WERI-Rb-1 (cell line): ENCODE measurements at regions not wholly inside any gene's neighbourhood (a gene's known extent, or its start where the extent isn't known, plus 50 kb on each side); places are given as distances from the start of the nearest gene placed in this dataset.

Experiments used
- DNase-seq: peaks from one replicate; pipeline ENCODE4 v3.0.0-alpha.2; 2020
- H3K27ac ChIP-seq: fragments of 250-450 bp; sonication (Bioruptor Pico); 2 replicates; pipeline ENCODE4 v1.5.1; 2020; ENCODE audit warnings: mild to moderate bottlenecking, moderate library complexity
- H3K27me3 ChIP-seq: fragments of 250-450 bp; sonication (Bioruptor Pico); 2 replicates; pipeline ENCODE4 v1.5.1; 2021; ENCODE audit warnings: mild to moderate bottlenecking, low read depth, moderate library complexity; ENCODE audit not compliant: insufficient read depth, severe bottlenecking
- H3K36me3 ChIP-seq: fragments of 250-450 bp; sonication (Bioruptor Pico); 2 replicates; pipeline ENCODE4 v1.5.1; 2020; ENCODE audit warnings: mild to moderate bottlenecking, moderate library complexity
- H3K4me3 ChIP-seq: 2 replicates; pipeline ENCODE4 v1.5.1; 2011; ENCODE audit warnings: low read depth, mild to moderate bottlenecking, control low read depth, low read length
- H3K9me3 ChIP-seq: fragments of 250-450 bp; sonication (Bioruptor Pico); 2 replicates; pipeline ENCODE4 v1.5.1; 2021; ENCODE audit warnings: mild to moderate bottlenecking, moderate library complexity; ENCODE audit not compliant: severe bottlenecking
- TF ChIP-seq, protein P1 (sequence below): IDR thresholded peaks from 2 replicates; pipeline ENCODE4 v1.5.1; 2011; ENCODE audit warnings: low read depth, mild to moderate bottlenecking, control low read depth, inconsistent platforms, low read length

DNA sequence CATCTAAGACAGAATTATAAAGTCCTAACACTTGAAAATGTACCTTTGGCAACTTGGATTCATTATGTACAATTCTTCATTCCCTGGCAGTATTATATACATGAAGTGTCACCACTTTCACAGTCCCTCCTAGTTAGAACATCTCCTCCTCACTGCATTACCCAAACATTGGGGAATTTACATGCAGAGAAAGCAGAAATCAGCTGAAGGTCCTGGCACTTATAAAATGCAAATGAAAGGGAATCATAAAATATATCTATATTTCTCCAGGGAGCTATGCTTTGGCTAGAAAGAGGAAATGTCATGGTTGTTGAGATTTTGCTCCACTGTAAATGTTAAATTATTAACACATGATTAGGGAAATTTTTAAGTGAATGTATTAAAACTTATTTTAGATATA lies 835.6 kb upstream of the SLIT2 start:
- TF ChIP-seq, protein P1, sequence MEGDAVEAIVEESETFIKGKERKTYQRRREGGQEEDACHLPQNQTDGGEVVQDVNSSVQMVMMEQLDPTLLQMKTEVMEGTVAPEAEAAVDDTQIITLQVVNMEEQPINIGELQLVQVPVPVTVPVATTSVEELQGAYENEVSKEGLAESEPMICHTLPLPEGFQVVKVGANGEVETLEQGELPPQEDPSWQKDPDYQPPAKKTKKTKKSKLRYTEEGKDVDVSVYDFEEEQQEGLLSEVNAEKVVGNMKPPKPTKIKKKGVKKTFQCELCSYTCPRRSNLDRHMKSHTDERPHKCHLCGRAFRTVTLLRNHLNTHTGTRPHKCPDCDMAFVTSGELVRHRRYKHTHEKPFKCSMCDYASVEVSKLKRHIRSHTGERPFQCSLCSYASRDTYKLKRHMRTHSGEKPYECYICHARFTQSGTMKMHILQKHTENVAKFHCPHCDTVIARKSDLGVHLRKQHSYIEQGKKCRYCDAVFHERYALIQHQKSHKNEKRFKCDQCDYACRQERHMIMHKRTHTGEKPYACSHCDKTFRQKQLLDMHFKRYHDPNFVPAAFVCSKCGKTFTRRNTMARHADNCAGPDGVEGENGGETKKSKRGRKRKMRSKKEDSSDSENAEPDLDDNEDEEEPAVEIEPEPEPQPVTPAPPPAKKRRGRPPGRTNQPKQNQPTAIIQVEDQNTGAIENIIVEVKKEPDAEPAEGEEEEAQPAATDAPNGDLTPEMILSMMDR = no peak
- Histone ChIP-seq H3K36me3 (no peaks in the 10 kb centered on the region), H3K27ac (no peak overlapping the region)

DNA sequence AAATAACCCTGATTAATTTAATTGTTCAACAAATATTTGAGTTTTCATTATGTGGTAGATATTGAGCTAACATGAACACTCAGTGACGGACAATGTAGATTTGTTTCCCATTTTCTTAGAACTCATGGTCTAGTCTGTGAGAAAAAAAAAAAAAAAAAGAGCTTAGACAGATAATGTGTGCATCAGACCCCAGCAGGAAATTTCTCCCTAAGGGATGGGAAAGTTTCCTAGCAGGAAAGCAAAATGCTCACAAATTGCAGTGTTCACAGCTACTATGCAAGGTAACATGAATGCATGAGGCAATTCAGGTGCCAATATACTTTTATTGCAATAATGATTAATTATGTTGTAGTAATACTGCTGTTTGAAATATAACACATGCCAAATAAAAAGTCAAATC lies 843.2 kb upstream of the SLIT2 start:
- TF ChIP-seq, protein P1 = no peak
- Histone ChIP-seq H3K9me3 (no peaks in the 10 kb centered on the region), H3K27me3 (no peaks in the 10 kb centered on the region), H3K27ac (no peak overlapping the region), H3K36me3 (no peaks in the 10 kb centered on the region), H3K4me3 (no peak overlapping the region)
- no peak for DNase-seq

More for the DNA sequence above, 835.6 kb upstream of the SLIT2 start:
- no peak overlapping the region for H3K4me3 ChIP-seq
- no peaks in the 10 kb centered on the region for H3K9me3 ChIP-seq
- DNase-seq = no peak
- H3K27me3 ChIP-seq = no peaks in the 10 kb centered on the region

DNA sequence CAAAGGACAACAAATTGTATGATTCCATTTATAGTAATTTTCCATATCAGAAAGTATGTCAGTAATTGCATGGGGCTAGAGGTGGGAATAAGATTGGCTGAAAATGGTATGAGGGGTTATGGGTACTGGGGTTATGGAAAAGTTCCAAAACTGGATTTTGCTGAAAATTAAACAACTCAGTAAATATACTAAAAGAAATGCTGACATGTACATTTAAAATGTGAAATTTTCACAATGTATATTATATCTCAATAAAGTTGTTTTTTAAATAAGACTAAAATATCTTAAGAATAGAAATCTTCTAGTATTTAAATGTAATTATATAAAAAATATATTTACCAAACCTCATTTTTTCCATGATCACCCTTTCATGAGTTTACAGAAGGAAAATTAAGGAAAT lies 844.9 kb upstream of the SLIT2 start:
- no peaks in the 10 kb centered on the region for H3K36me3 ChIP-seq
- no peaks in the 10 kb centered on the region for H3K9me3 ChIP-seq
- TF ChIP-seq, protein P1 = no peak
- no peak overlapping the region for H3K27ac ChIP-seq
- no peak for DNase-seq
- no peaks in the 10 kb centered on the region for H3K27me3 ChIP-seq
- H3K4me3 ChIP-seq = no peak overlapping the region

DNA sequence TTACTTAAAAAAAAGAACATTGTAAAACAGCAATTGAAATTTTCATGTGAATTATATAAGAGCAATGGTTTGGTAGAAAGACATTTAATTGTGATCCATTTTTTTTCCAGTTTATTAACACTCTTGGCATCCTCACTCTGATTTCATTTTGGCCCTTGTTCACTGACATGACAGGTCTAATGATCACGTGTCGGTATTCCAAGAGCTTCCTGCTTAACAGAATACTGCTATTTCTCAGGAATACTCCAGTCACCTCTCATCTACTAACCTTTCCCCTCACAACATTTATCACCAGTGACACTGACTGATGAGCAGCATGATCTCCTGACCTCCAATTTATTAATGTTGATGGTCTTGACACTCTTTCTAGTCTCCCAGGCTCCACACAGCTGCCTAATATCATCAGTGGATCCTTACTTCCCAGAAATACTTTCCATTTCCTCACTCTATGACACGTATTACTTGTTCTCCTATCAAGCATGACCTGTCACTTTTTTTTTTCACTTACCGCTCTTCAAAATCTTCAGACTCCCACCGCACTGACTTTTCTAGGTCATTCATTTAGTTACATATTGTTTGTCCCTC lies 847.8 kb upstream of the SLIT2 start:
- Histone ChIP-seq H3K4me3 (no peak overlapping the region), H3K9me3 (no peaks in the 10 kb centered on the region), H3K27ac (no peak overlapping the region), H3K27me3 (no peaks in the 10 kb centered on the region), H3K36me3 (no peaks in the 10 kb centered on the region)
- TF ChIP-seq, protein P1 = no peak
- DNase-seq = no peak

DNA sequence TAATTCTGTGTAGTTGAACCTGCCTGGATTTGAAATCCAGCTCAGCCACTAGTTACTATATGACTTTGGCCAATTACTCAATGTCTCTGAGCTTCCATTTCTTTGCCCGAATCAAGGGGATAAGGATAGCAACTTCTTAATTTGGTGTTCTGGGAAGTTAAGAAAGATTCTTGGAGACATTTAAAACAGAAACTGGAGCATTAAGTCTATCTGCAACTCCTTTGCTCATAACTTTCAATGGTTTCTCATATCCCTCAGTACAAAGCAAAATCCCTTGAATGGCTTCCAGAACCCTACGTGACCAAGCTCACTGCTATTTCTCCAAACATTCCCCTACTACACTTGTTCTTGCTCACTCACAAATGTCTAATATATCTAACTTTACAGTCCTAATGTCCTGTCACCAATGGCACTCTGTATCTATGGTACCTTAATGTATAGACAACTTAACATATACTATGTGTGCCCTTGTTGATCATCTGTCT lies 849.1 kb upstream of the SLIT2 start:
- TF ChIP-seq, protein P1 = no peak
- Histone ChIP-seq H3K36me3 (no peaks in the 10 kb centered on the region), H3K9me3 (no peaks in the 10 kb centered on the region), H3K27ac (no peak overlapping the region), H3K27me3 (no peaks in the 10 kb centered on the region), H3K4me3 (no peak overlapping the region)
- no peak for DNase-seq
